ENCODE measurements at regions not wholly inside any gene's neighbourhood (a gene's known extent, or its start where the extent isn't known, plus 50 kb on each side); places are given as distances from the start of the nearest gene placed in this dataset.

GRCh38 chr7:124550036-124550435 is 215.6 kb downstream of the GPR37 start:
- H3K27ac ChIP-seq = no peak overlapping the region
- no peak for ATAC-seq
- TF ChIP-seq USF2 (IDR thresholded peaks at IDR 0.05) (no peak), PBX3 (IDR thresholded peaks at IDR 0.05) (no peak)
- FAIRE-seq = no peak
- H3K4me2 ChIP-seq = no peak overlapping the region
- H3K9me3 ChIP-seq = no peaks in the 10 kb centered on the region
- DNase-seq (ENCODE audit: low read depth in 1 of 2, low spot score in 1 of 2) = no peak
- no peak overlapping the region for H3K4me3 ChIP-seq
- POLR2A ChIA-PET = no interaction called here
- H3K4me1 ChIP-seq = no peaks in the 10 kb centered on the region
- 4% methylated on average over 1 of the region's 1 CpG for WGBS (ENCODE audit: missing lambda C conversion rate)
- CTCF ChIA-PET = no interaction called here

GRCh38 chr7:124542476-124542875 is 223.1 kb downstream of the GPR37 start:
- no peaks in the 10 kb centered on the region for H3K4me1 ChIP-seq
- no peak overlapping the region for H3K27ac ChIP-seq
- POLR2A ChIA-PET = no interaction called here
- TF ChIP-seq RCOR1 (IDR thresholded peaks at IDR 0.05; ENCODE audit: low read depth, low read length) (no peak), GATA3 (IDR thresholded peaks at IDR 0.05; ENCODE audit: borderline replicate concordance) (no peak), FOSL2 (IDR thresholded peaks at IDR 0.05) (no peak), FOSL2 (CRISPR knock-in tag; IDR thresholded peaks at IDR 0.05) (no peak), REST (IDR thresholded peaks at IDR 0.05) (no peak), ZFP36 (IDR thresholded peaks at IDR 0.05; ENCODE audit: borderline replicate concordance, partially characterized antibody) (no peak), MYC (IDR thresholded peaks at IDR 0.05; ENCODE audit: borderline replicate concordance, low read length) (no peak), CBX8 (IDR thresholded peaks at IDR 0.05) (no peak), RAD21 (conservative IDR thresholded peaks at IDR 0.05 in 1 of 2, IDR thresholded peaks at IDR 0.05 in 1 of 2) (no peak), RNF2 (IDR thresholded peaks at IDR 0.05; ENCODE audit: borderline replicate concordance, low read depth) (no peak), POLR2A (IDR thresholded peaks at IDR 0.05; ENCODE audit: low read length) (no peak)
- FAIRE-seq (no peak), ATAC-seq (no peak), DNase-seq (ENCODE audit: low read depth in 1 of 2, low spot score in 1 of 2) (no peak)
- no peak overlapping the region for H3K4me2 ChIP-seq
- H3K9me3 ChIP-seq = no peaks in the 10 kb centered on the region
- CTCF ChIA-PET = interaction anchor here (1.0 kb wide), 1 partner anchor 14 kb away, joined by 3 read pairs; no protein-coding TSS in a partner anchor
- 42% methylated on average over 1 of the region's 1 CpG for WGBS (ENCODE audit: missing lambda C conversion rate)
- no peak overlapping the region for H3K4me3 ChIP-seq

- peak; percentile 17; the same call in 1 of the 2 replicates for TF ChIP-seq JUNB (IDR thresholded peaks at IDR 0.05)
- TF ChIP-seq CHD2 (IDR thresholded peaks at IDR 0.05; ENCODE audit: low read length, partially characterized antibody) = no peak
- no peak for TF ChIP-seq FOSL2 (IDR thresholded peaks at IDR 0.05)
- TF ChIP-seq FOSL2 (CRISPR knock-in tag; IDR thresholded peaks at IDR 0.05) = peak; percentile 43
- ChIA-PET CTCF (no interaction called here), POLR2A (no interaction called here)
- Histone ChIP-seq H3K4me1 (peaks cover 11% of the 10 kb centered on the region), H3K27ac (no peak overlapping the region), H3K9me3 (no peaks in the 10 kb centered on the region), H3K4me3 (no peak overlapping the region), H3K4me2 (peak overlapping the region; percentile 55)
- DNase-seq (ENCODE audit: low read depth in 1 of 2, low spot score in 1 of 2) (no peak), ATAC-seq (no peak), FAIRE-seq (no peak)
- 20% methylated on average over 3 of the region's 3 CpGs for WGBS (ENCODE audit: missing lambda C conversion rate)
Measured at GRCh38 chr7:124536156-124536762, 229.3 kb downstream of the GPR37 start.

- peaks cover 11% of the 10 kb centered on the region for H3K4me1 ChIP-seq
- no peak overlapping the region for H3K4me2 ChIP-seq
- POLR2A ChIA-PET = no interaction called here
- ATAC-seq (no peak), DNase-seq (ENCODE audit: low read depth in 1 of 2, low spot score in 1 of 2) (no peak), FAIRE-seq (no peak)
- CTCF ChIA-PET = no interaction called here
- H3K4me3 ChIP-seq = no peak overlapping the region
- no peak overlapping the region for H3K27ac ChIP-seq
- H3K9me3 ChIP-seq = peaks cover 5% of the 10 kb centered on the region; the same call in 1 of the 3 replicates
- no peak for TF ChIP-seq CEBPB (IDR thresholded peaks at IDR 0.05)
- no peak for TF ChIP-seq RARB (CRISPR knock-in tag; IDR thresholded peaks at IDR 0.05)
- no peak for TF ChIP-seq NPAS2 (CRISPR knock-in tag; IDR thresholded peaks at IDR 0.05; ENCODE audit: borderline replicate concordance)
- no peak for TF ChIP-seq POLR2A (IDR thresholded peaks at IDR 0.05; ENCODE audit: low read length)
- TF ChIP-seq NFE2L2 (conservative IDR thresholded peaks at IDR 0.05; ENCODE audit: low read length) = no peak
- no peak for TF ChIP-seq EHF (CRISPR knock-in tag; IDR thresholded peaks at IDR 0.05)
- no peak for TF ChIP-seq KDM5A (IDR thresholded peaks at IDR 0.05)
- no peak for TF ChIP-seq ESRRA (IDR thresholded peaks at IDR 0.05; ENCODE audit: borderline replicate concordance, low read length)
- no peak for TF ChIP-seq CBX2 (IDR thresholded peaks at IDR 0.05; ENCODE audit: borderline replicate concordance, low read depth)
- TF ChIP-seq CHD2 (IDR thresholded peaks at IDR 0.05; ENCODE audit: low read length, partially characterized antibody) = no peak
- no peak for TF ChIP-seq EHMT2 (IDR thresholded peaks at IDR 0.05; ENCODE audit: low read depth)
- TF ChIP-seq ZFP36 (IDR thresholded peaks at IDR 0.05; ENCODE audit: borderline replicate concordance, partially characterized antibody) = no peak
- no peak for TF ChIP-seq RCOR1 (IDR thresholded peaks at IDR 0.05; ENCODE audit: low read depth, low read length)
- no peak for TF ChIP-seq MAX (IDR thresholded peaks at IDR 0.05)
- TF ChIP-seq ZSCAN20 (CRISPR knock-in tag; IDR thresholded peaks at IDR 0.05) = no peak
- TF ChIP-seq RAD21 (conservative IDR thresholded peaks at IDR 0.05 in 1 of 2, IDR thresholded peaks at IDR 0.05 in 1 of 2) = no peak
- TF ChIP-seq ZNF302 (CRISPR knock-in tag; IDR thresholded peaks at IDR 0.05) = no peak
Measured at GRCh38 chr7:124532166-124532565, 233.4 kb downstream of the GPR37 start.

Data from A549 (cell line).